Chondrocyte (in vitro differentiated cells): ENCODE measurements at regions not wholly inside any gene's neighbourhood (a gene's known extent, or its start where the extent isn't known, plus 50 kb on each side); places are given as distances from the start of the nearest gene placed in this dataset.

Experiments
- DNase-seq: peaks from one replicate; pipeline ENCODE4 v3.0.0; 2021; ENCODE audit warnings: mixed read lengths, low spot score
- H3K27ac Mint-ChIP-seq: one replicate; pipeline ENCODE4 v1.8.0; 2021; ENCODE audit warnings: mild to moderate bottlenecking, moderate library complexity, mixed read lengths; ENCODE audit not compliant: unreplicated experiment
- H3K27me3 Mint-ChIP-seq: 2 replicates; pipeline ENCODE4 v1.8.0; 2021; ENCODE audit warnings: low read depth, mixed read lengths
- H3K36me3 Mint-ChIP-seq: 2 replicates; pipeline ENCODE4 v1.8.0; 2021; ENCODE audit warnings: low read depth, mixed read lengths
- H3K4me1 Mint-ChIP-seq: 2 replicates; pipeline ENCODE4 v1.8.0; 2021; ENCODE audit warnings: low read depth, mild to moderate bottlenecking, mixed read lengths
- H3K4me3 Mint-ChIP-seq: one replicate; pipeline ENCODE4 v1.8.0; 2021; ENCODE audit warnings: mild to moderate bottlenecking, moderate library complexity, mixed read lengths; ENCODE audit not compliant: unreplicated experiment
- H3K9me3 Mint-ChIP-seq: 2 replicates; pipeline ENCODE4 v1.8.0; 2021; ENCODE audit warnings: low read depth, mixed read lengths
- TF ChIP-seq, protein P1 (sequence below): fragments of 200-600 bp; sonication (generic); IDR thresholded peaks from 2 replicates; pipeline ENCODE4 v1.5.0; 2021; ENCODE audit warnings: antibody characterized with exemption, mild to moderate bottlenecking, moderate library complexity

DNA sequence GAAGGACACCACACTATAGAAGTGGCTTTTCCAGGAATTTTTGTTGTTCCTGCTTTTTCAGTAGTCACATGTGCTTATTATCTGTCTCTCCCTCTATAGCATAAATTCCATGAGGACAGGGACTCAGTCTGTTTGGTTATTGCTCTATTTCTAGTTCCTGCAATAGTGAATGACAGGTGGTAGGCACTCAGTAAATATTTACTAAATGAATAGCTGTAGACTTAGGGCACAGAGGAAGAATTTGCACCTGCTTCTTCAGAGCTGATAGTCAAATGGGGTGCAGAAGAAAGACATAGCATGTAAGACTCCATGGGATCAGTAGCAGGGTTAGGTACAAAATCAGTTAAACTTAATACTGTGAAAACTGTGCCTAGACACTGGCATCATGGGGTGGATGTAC lies 580.2 kb downstream of the CCDC171 start:
- H3K4me3 Mint-ChIP-seq, result no peak overlapping the region
- H3K9me3 Mint-ChIP-seq, result no peaks in the 10 kb centered on the region
- TF ChIP-seq, protein P1, sequence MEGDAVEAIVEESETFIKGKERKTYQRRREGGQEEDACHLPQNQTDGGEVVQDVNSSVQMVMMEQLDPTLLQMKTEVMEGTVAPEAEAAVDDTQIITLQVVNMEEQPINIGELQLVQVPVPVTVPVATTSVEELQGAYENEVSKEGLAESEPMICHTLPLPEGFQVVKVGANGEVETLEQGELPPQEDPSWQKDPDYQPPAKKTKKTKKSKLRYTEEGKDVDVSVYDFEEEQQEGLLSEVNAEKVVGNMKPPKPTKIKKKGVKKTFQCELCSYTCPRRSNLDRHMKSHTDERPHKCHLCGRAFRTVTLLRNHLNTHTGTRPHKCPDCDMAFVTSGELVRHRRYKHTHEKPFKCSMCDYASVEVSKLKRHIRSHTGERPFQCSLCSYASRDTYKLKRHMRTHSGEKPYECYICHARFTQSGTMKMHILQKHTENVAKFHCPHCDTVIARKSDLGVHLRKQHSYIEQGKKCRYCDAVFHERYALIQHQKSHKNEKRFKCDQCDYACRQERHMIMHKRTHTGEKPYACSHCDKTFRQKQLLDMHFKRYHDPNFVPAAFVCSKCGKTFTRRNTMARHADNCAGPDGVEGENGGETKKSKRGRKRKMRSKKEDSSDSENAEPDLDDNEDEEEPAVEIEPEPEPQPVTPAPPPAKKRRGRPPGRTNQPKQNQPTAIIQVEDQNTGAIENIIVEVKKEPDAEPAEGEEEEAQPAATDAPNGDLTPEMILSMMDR, result no peak
- H3K4me1 Mint-ChIP-seq, result peaks cover 33% of the 10 kb centered on the region
- H3K27ac Mint-ChIP-seq, result no peak overlapping the region
- H3K27me3 Mint-ChIP-seq, result no peaks in the 10 kb centered on the region
- H3K36me3 Mint-ChIP-seq, result peaks cover 1% of the 10 kb centered on the region
- no peak for DNase-seq

- Mint-ChIP-seq H3K36me3 (peaks cover 1% of the 10 kb centered on the region), H3K9me3 (no peaks in the 10 kb centered on the region), H3K27ac (no peak overlapping the region), H3K27me3 (no peaks in the 10 kb centered on the region), H3K4me3 (no peak overlapping the region), H3K4me1 (peaks cover 39% of the 10 kb centered on the region)
- DNase-seq, result no peak
- TF ChIP-seq, protein P1, result peak; percentile 86
These were observed 580.8 kb downstream of the CCDC171 start for GRCh38 chr9:16133556-16134227.

- TF ChIP-seq, protein P1, result no peak
- H3K4me3 Mint-ChIP-seq, result no peak overlapping the region
- no peak for DNase-seq
- no peaks in the 10 kb centered on the region for H3K9me3 Mint-ChIP-seq
- no peaks in the 10 kb centered on the region for H3K27me3 Mint-ChIP-seq
- no peak overlapping the region for H3K27ac Mint-ChIP-seq
- H3K36me3 Mint-ChIP-seq, result no peaks in the 10 kb centered on the region
- peaks cover 46% of the 10 kb centered on the region for H3K4me1 Mint-ChIP-seq
These were observed 581.5 kb downstream of the CCDC171 start for GRCh38 chr9:16134351-16134750.

DNA sequence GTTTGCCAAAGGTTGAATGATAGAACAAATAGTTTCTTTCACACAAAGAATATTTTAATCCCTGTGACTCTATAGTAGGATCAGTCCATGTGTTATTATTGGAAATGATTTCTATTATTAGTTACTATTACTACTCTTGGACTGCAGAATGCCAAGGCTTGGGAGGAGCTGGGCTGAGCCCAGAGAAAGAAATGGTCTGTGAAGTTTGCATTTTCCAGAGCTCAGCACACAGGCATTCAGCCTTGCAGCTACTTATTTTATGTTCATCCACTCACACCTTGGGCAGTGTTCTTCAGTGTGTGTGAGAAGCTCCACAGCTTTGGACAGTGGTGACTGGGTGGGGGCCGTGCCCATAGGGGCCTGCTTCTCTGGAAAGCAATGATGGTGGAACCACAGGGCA lies 583.1 kb downstream of the CCDC171 start:
- Mint-ChIP-seq H3K9me3 (no peaks in the 10 kb centered on the region), H3K27ac (peak overlapping the region; percentile 24), H3K4me1 (peaks cover 56% of the 10 kb centered on the region), H3K36me3 (no peaks in the 10 kb centered on the region), H3K4me3 (no peak overlapping the region), H3K27me3 (no peaks in the 10 kb centered on the region)
- TF ChIP-seq, protein P1, result no peak
- no peak for DNase-seq

- TF ChIP-seq, protein P1, result no peak
- no peak for DNase-seq
- H3K27me3 Mint-ChIP-seq, result no peaks in the 10 kb centered on the region
- H3K4me1 Mint-ChIP-seq, result peaks cover 56% of the 10 kb centered on the region
- no peak overlapping the region for H3K4me3 Mint-ChIP-seq
- H3K9me3 Mint-ChIP-seq, result no peaks in the 10 kb centered on the region
- H3K36me3 Mint-ChIP-seq, result no peaks in the 10 kb centered on the region
- H3K27ac Mint-ChIP-seq, result peak overlapping the region; percentile 24
These were observed 583.6 kb downstream of the CCDC171 start for GRCh38 chr9:16136451-16136850.
